Lung (tissue), 11 donors: ENCODE measurements at regions not wholly inside any gene's neighbourhood (a gene's known extent, or its start where the extent isn't known, plus 50 kb on each side); places are given as distances from the start of the nearest gene placed in this dataset.

ENCODE experiments used
- ATAC-seq: fragments of 200-7000 bp; cut with Tn5 transposase; one replicate; pipeline ENCODE4 v1.9.1; 2020; ENCODE audit warnings: moderate number of reproducible peaks; ENCODE audit not compliant: insufficient read depth, low FRiP score
- DNase-seq, 3 donors: peaks; one replicate each; pipeline ENCODE4 v3.0.0-alpha.2; 2013 to 2017
- H3K27ac ChIP-seq, 2 donors: one replicate each; pipeline ENCODE4 v1.5.1; 2013; ENCODE audit warnings: mild to moderate bottlenecking in 2 of 2, moderate library complexity in 2 of 2, control low read depth in 1 of 2, inconsistent platforms in 1 of 2, low read depth in 1 of 2, low read length in 1 of 2
- H3K27me3 ChIP-seq, 3 donors: one replicate each; pipeline ENCODE4 v1.5.1; 2013; ENCODE audit warnings: low read length in 2 of 3; ENCODE audit not compliant: control insufficient read depth in 3 of 3, insufficient read depth in 3 of 3
- H3K36me3 ChIP-seq, 4 donors: one replicate each; pipeline ENCODE4 v1.5.1; 2013; ENCODE audit warnings: low read length in 4 of 4, mild to moderate bottlenecking in 1 of 4, moderate library complexity in 1 of 4; ENCODE audit not compliant: control insufficient read depth in 4 of 4, insufficient read depth in 4 of 4
- H3K4me1 ChIP-seq, 5 donors: one replicate each; pipeline ENCODE4 v1.5.1; 2013; ENCODE audit warnings: low read length in 5 of 5, mild to moderate bottlenecking in 2 of 5, moderate library complexity in 1 of 5; ENCODE audit not compliant: control insufficient read depth in 5 of 5, insufficient read depth in 5 of 5
- H3K4me3 ChIP-seq: one replicate; pipeline ENCODE4 v1.5.1; 2013; ENCODE audit warnings: mild to moderate bottlenecking, control low read depth, moderate library complexity
- H3K9ac ChIP-seq, 2 donors: one replicate each; pipeline ENCODE4 v1.5.1; 2013; ENCODE audit warnings: low read length in 2 of 2, control low read depth in 1 of 2; ENCODE audit not compliant: insufficient read depth in 1 of 2
- H3K9me3 ChIP-seq, 4 donors: one replicate each; pipeline ENCODE4 v1.5.1; 2013; ENCODE audit warnings: low read length in 3 of 4, mild to moderate bottlenecking in 1 of 4, moderate library complexity in 1 of 4; ENCODE audit not compliant: control insufficient read depth in 4 of 4, insufficient read depth in 3 of 4
- WGBS, 2 donors: extraction: QIAGEN DNeasy Blood & Tissue Kit; methylation state at CpG; one replicate each; pipeline ENCODE4 v1.1.7; 2013; 5-methylcytosine and 5-hydroxymethylcytosine counted together
- TF ChIP-seq, protein P1 (sequence below): IDR thresholded peaks from 2 replicates; pipeline ENCODE4 v1.5.1; 2012; ENCODE audit warnings: mild to moderate bottlenecking; ENCODE audit errors: control extremely low read depth, extremely low read depth
- donor health status: control.
- donor health status: control.
- donor health status: Bipolar disorder and iron deficiency.
- donor health status: healthy.
- donor health status: DM: yes; HTN: yes; CAD: no.

DNA sequence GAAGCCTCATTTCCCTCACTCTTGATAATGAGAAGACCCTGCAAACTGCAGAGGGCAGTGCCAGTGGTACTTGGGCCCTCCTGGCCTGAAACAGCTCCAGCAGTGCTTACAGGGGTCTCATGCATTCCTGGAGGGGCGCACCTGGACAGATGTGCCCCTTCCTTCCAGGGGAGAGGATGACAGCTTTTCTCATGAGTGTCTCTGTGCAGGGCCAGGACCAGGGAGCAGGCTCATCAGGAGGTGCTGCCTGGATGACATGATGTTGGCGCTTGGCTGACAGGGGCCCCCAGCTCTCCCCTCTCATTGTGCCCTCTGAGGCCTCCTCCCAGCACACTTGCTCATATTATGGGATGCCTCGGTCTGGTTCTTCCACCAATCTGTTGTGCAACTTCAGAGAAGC lies 95.1 kb upstream of the MYCN start:
- no peak overlapping the region for H3K9ac ChIP-seq
- H3K4me3 ChIP-seq: no peak overlapping the region
- 88% methylated on average over 3 of the region's 3 CpGs for WGBS, 2 donors
- DNase-seq (no peak), ATAC-seq (no peak)
- no peaks in the 10 kb centered on the region for H3K36me3 ChIP-seq
- no peaks in the 10 kb centered on the region for H3K27me3 ChIP-seq
- no peak overlapping the region for H3K27ac ChIP-seq
- TF ChIP-seq, protein P1, sequence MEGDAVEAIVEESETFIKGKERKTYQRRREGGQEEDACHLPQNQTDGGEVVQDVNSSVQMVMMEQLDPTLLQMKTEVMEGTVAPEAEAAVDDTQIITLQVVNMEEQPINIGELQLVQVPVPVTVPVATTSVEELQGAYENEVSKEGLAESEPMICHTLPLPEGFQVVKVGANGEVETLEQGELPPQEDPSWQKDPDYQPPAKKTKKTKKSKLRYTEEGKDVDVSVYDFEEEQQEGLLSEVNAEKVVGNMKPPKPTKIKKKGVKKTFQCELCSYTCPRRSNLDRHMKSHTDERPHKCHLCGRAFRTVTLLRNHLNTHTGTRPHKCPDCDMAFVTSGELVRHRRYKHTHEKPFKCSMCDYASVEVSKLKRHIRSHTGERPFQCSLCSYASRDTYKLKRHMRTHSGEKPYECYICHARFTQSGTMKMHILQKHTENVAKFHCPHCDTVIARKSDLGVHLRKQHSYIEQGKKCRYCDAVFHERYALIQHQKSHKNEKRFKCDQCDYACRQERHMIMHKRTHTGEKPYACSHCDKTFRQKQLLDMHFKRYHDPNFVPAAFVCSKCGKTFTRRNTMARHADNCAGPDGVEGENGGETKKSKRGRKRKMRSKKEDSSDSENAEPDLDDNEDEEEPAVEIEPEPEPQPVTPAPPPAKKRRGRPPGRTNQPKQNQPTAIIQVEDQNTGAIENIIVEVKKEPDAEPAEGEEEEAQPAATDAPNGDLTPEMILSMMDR: no peak
- H3K9me3 ChIP-seq: peaks cover 0 to 2% (median 0%) of the 10 kb centered on the region in 4 donors
- no peaks in the 10 kb centered on the region for H3K4me1 ChIP-seq

DNA sequence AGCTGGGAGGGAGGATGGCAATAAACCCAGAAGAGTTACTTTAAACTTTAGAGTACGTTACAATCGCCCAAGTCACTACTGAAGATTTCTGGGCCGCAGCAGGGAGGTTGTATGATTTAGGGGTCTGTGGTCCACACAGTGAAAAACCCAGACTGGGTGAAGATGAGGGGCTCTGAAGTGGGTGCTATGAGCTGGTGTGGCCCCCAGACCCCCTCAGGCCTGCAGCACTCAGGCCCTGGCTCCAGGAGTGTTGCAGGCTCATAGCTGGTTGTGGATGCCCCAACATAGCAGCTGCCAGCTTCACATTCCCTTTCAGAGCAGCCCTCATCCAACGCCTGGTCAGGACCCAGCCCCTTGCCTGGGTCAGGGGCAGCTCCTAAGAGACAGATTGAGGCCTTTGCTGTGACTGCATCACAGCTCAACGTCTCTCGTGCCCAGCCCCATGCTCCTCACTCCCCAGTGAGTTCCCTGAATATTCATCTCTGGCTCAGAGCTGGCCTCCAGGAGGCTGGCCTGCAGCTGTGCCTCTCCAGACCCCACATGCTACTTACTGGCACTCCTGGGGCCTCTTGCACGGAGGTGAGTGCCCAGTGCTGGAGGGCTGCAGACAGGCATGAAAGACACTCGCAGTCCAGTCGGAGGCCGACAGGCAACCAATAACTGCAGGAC lies 94.5 kb upstream of the MYCN start:
- Histone ChIP-seq H3K4me3 (no peak overlapping the region), H3K9me3 (peaks cover 0 to 2% (median 0%) of the 10 kb centered on the region in 4 donors), H3K4me1 (no peaks in the 10 kb centered on the region), H3K27ac (no peak overlapping the region), H3K9ac (no peak overlapping the region), H3K27me3 (no peaks in the 10 kb centered on the region), H3K36me3 (no peaks in the 10 kb centered on the region)
- WGBS, 2 donors: 89 to 91% methylated on average over 10 of the region's 10 CpGs
- TF ChIP-seq, protein P1: no peak
- ATAC-seq (no peak), DNase-seq (no peak)

DNA sequence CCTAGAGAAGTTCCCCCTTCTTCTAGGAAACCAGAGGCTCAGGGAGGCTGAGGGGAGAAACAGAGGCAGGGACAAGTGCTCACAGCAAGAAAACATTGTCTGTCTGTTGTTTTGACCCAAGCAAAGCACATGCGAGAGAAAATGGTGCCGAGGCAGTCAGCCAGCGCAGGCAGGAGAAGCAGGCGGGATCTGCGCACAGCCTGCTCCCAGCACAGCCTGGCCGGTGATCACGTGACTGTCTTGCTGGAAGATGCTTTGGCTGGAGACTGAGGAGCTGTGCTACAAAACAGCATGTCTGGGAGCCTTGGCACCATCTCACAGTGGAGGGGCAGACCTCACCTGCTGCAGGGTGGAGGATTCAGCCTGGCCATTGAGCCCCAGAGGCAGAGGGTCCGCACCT lies 93.7 kb upstream of the MYCN start:
- 96% methylated on average over 8 of the region's 8 CpGs for WGBS, 2 donors
- TF ChIP-seq, protein P1: no peak
- H3K27ac ChIP-seq: no peak overlapping the region
- H3K4me1 ChIP-seq: no peaks in the 10 kb centered on the region
- H3K4me3 ChIP-seq: no peak overlapping the region
- no peak overlapping the region for H3K9ac ChIP-seq
- ATAC-seq (no peak), DNase-seq (no peak)
- H3K27me3 ChIP-seq: no peaks in the 10 kb centered on the region
- peaks cover 0 to 2% (median 0%) of the 10 kb centered on the region in 4 donors for H3K9me3 ChIP-seq
- no peaks in the 10 kb centered on the region for H3K36me3 ChIP-seq

DNA sequence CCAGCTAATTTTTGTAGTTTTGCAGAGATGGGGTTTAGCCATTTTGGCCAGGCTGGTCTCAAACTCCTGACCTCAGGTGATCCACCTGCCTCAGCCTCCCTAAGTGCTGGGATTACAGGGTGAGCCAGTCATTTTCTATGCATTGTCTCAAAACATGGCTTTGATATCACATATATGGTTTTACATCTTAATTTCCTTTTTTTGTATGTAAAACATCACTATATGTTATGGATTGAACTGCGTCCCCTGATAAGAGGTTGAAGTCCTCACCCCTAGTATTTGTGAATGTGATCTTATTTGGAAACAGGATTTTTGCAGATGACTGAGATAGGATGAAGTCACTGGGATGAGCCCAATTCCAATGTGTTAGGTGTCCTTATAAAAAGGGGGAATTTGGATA lies 89.8 kb upstream of the MYCN start:
- 97 to 98% methylated on average over 1 of the region's 1 CpG for WGBS, 2 donors
- ATAC-seq (no peak), DNase-seq (no peak)
- no peaks in the 10 kb centered on the region for H3K36me3 ChIP-seq
- H3K27ac ChIP-seq: no peak overlapping the region
- H3K9ac ChIP-seq: no peak overlapping the region
- no peaks in the 10 kb centered on the region for H3K4me1 ChIP-seq
- H3K27me3 ChIP-seq: no peaks in the 10 kb centered on the region
- TF ChIP-seq, protein P1: no peak
- H3K4me3 ChIP-seq: no peak overlapping the region
- H3K9me3 ChIP-seq: peaks cover 0 to 2% (median 0%) of the 10 kb centered on the region in 4 donors
